ENCODE measurements at regions not wholly inside any gene's neighbourhood (a gene's known extent, or its start where the extent isn't known, plus 50 kb on each side); places are given as distances from the start of the nearest gene placed in this dataset.

GRCh38 chr11:92861634-92862033 is 107.8 kb upstream of the MTNR1B start:
- no peak for DNase-seq (ENCODE audit: low read depth, low spot score)

- no peak for DNase-seq (ENCODE audit: low read depth, low spot score)
These were observed 104.1 kb upstream of the MTNR1B start for GRCh38 chr11:92865352-92865751.

- DNase-seq (ENCODE audit: low read depth, low spot score) = peak; percentile 28
These were observed 102.7 kb upstream of the MTNR1B start for GRCh38 chr11:92866679-92867282.

- no peak for DNase-seq (ENCODE audit: low read depth, low spot score)
These were observed 101.4 kb upstream of the MTNR1B start for GRCh38 chr11:92867913-92868619.

- DNase-seq (ENCODE audit: low read depth, low spot score) = no peak
These were observed 99.7 kb upstream of the MTNR1B start for GRCh38 chr11:92869716-92870115.

- DNase-seq (ENCODE audit: low read depth, low spot score) = no peak
These were observed 99.1 kb upstream of the MTNR1B start for GRCh38 chr11:92870196-92870832.

GRCh38 chr11:92873551-92873950 is 95.9 kb upstream of the MTNR1B start:
- no peak for DNase-seq (ENCODE audit: low read depth, low spot score)

- no peak for DNase-seq (ENCODE audit: low read depth, low spot score)
These were observed 94.0 kb upstream of the MTNR1B start for GRCh38 chr11:92875473-92875872.

GRCh38 chr11:92879086-92879485 is 90.4 kb upstream of the MTNR1B start:
- no peak for DNase-seq (ENCODE audit: low read depth, low spot score)

- DNase-seq (ENCODE audit: low read depth, low spot score) = no peak
These were observed 89.1 kb upstream of the MTNR1B start for GRCh38 chr11:92880381-92880780.

- no peak for DNase-seq (ENCODE audit: low read depth, low spot score)
These were observed 87.5 kb upstream of the MTNR1B start for GRCh38 chr11:92881940-92882450.

GRCh38 chr11:92882828-92883611 is 86.4 kb upstream of the MTNR1B start:
- DNase-seq (ENCODE audit: low read depth, low spot score) = no peak

- no peak for DNase-seq (ENCODE audit: low read depth, low spot score)
These were observed 83.9 kb upstream of the MTNR1B start for GRCh38 chr11:92885600-92885999.

GRCh38 chr11:92886243-92886905 is 83.1 kb upstream of the MTNR1B start:
- DNase-seq (ENCODE audit: low read depth, low spot score) = peak; percentile 36

GRCh38 chr11:92888696-92889095 is 80.8 kb upstream of the MTNR1B start:
- no peak for DNase-seq (ENCODE audit: low read depth, low spot score)

- no peak for DNase-seq (ENCODE audit: low read depth, low spot score)
These were observed 78.6 kb upstream of the MTNR1B start for GRCh38 chr11:92890846-92891245.

- no peak for DNase-seq (ENCODE audit: low read depth, low spot score)
These were observed 76.4 kb upstream of the MTNR1B start for GRCh38 chr11:92892802-92893684.

- DNase-seq (ENCODE audit: low read depth, low spot score) = no peak
These were observed 75.3 kb upstream of the MTNR1B start for GRCh38 chr11:92894197-92894596.

GRCh38 chr11:92897487-92897886 is 72.0 kb upstream of the MTNR1B start:
- DNase-seq (ENCODE audit: low read depth, low spot score) = no peak

GRCh38 chr11:92902417-92902816 is 67.0 kb upstream of the MTNR1B start:
- DNase-seq (ENCODE audit: low read depth, low spot score) = no peak
